Adrenal gland (tissue), 9 donors: ENCODE measurements at regions not wholly inside any gene's neighbourhood (a gene's known extent, or its start where the extent isn't known, plus 50 kb on each side); places are given as distances from the start of the nearest gene placed in this dataset.

Experiments
- DNase-seq, 7 donors: peaks; one replicate each; pipeline ENCODE4 v3.0.0-alpha.2; 2019 to 2020
- H3K27ac ChIP-seq, 5 donors: fragments of 200-600 bp; sonication (generic) in 4 of 5; 1 replicate in 3 of 5; 2 replicates in 2 of 5; pipeline versions ENCODE4 v1.5.1 to v1.8.0; 2016 to 2020; ENCODE audit warnings: mild to moderate bottlenecking in 1 of 5
- H3K27me3 ChIP-seq: fragments of 200-600 bp; 2 replicates; pipeline ENCODE4 v1.8.0; 2021
- H3K36me3 ChIP-seq, 2 donors: fragments of 200-600 bp; replicated peaks in 1 of 2; 1 replicate in 1 of 2; 2 replicates in 1 of 2; pipeline versions ENCODE4 v1.5.1 to v1.8.0; 2018 to 2022
- H3K4me1 ChIP-seq, 2 donors: fragments of 200-600 bp; replicated peaks in 1 of 2; 1 replicate in 1 of 2; 2 replicates in 1 of 2; pipeline versions ENCODE4 v1.5.1 to v1.8.0; 2018 to 2021
- H3K4me3 ChIP-seq, 4 donors: fragments of 200-600 bp; sonication (generic) in 3 of 4; one replicate each; pipeline ENCODE4 v1.5.1; 2016 to 2018
- H3K9me3 ChIP-seq, 3 donors: fragments of 200-600 bp; sonication (generic) in 1 of 3; replicated peaks in 1 of 3; 1 replicate in 2 of 3; 2 replicates in 1 of 3; pipeline versions ENCODE4 v1.5.1 to v1.8.0; 2016 to 2021
- CTCF ChIP-seq, 6 experiments: fragments of 450-650 bp in 4 of 6; fragments of 200-600 bp in 2 of 6; sonication (generic) in 1 of 6; IDR thresholded peaks; 1 replicate in 5 of 6; 2 replicates in 1 of 6; pipeline versions ENCODE4 v1.5.1 to v1.8.0; 2016 to 2021; ENCODE audit warnings: antibody characterized with exemption in 6 of 6, mild to moderate bottlenecking in 2 of 6, moderate library complexity in 1 of 6
- POLR2A ChIP-seq, 2 donors: fragments of 450-650 bp; IDR thresholded peaks; one replicate each; pipeline ENCODE4 v1.6.1; 2017; ENCODE audit warnings: antibody characterized with exemption in 2 of 2, mild to moderate bottlenecking in 2 of 2, moderate library complexity in 1 of 2
- WGBS, 4 donors: extraction: QIAGEN DNeasy Blood & Tissue Kit in 2 of 4; methylation state at CpG; one replicate each; pipeline versions ENCODE4 v1.1.5 to v1.1.7; 2013 to 2017; 5-methylcytosine and 5-hydroxymethylcytosine counted together
- intact Hi-C, 2 donors: fragments of 100-400 bp; cut with DNase I; formaldehyde crosslinking; loops; one replicate each; pipeline versions ENCODE4 v1.14.1 to v1.15.0; 2022 to 2023
- donor health status: healthy with polysubstance abuse.
- donor health status: Bipolar disorder and iron deficiency.
- donor health status: DM: yes; HTN: yes; CAD: no.
- donor health status: DM: no; HTN: no; CAD: no.
- donor health status: DM: no; HTN: no; CAD: no.

GRCh38 chr1:198054510-198054909, 102.3 kb upstream of the NEK7 start:
- Histone ChIP-seq H3K36me3 (no peaks in the 10 kb centered on the region), H3K27me3 (no peaks in the 10 kb centered on the region), H3K9me3 (no peaks in the 10 kb centered on the region), H3K4me3 (no peak overlapping the region), H3K4me1 (no peaks in the 10 kb centered on the region), H3K27ac (no peak overlapping the region)
- no peak for DNase-seq
- intact Hi-C loops, result no loop called here
- no peak for TF ChIP-seq POLR2A (IDR thresholded peaks at IDR 0.05)
- no peak for TF ChIP-seq CTCF (IDR thresholded peaks at IDR 0.05)
- WGBS, 4 donors, result 87 to 95% (median 93%) methylated on average over 3 of the region's 3 CpGs

- intact Hi-C loops, result no loop called here
- WGBS, 4 donors, result 0 to 100% (median 58%) methylated on average over 1 to 2 of the region's 2 CpGs
Observed at GRCh38 chr1:198056255-198056654, 100.5 kb upstream of the NEK7 start.

GRCh38 chr1:198064181-198064580, 92.6 kb upstream of the NEK7 start:
- Histone ChIP-seq H3K4me3 (no peak overlapping the region), H3K36me3 (no peaks in the 10 kb centered on the region), H3K9me3 (no peaks in the 10 kb centered on the region), H3K4me1 (no peaks in the 10 kb centered on the region), H3K27ac (no peak overlapping the region), H3K27me3 (no peaks in the 10 kb centered on the region)
- WGBS, 4 donors, result 58 to 82% (median 73%) methylated on average over 2 of the region's 2 CpGs
- DNase-seq, result no peak
- TF ChIP-seq POLR2A (IDR thresholded peaks at IDR 0.05) (no peak), CTCF (IDR thresholded peaks at IDR 0.05) (no peak)
- intact Hi-C loops, result no loop called here

More at GRCh38 chr1:198056255-198056654, 100.5 kb upstream of the NEK7 start:
- TF ChIP-seq POLR2A (IDR thresholded peaks at IDR 0.05) (no peak), CTCF (IDR thresholded peaks at IDR 0.05) (no peak)
- no peak for DNase-seq
- H3K9me3 ChIP-seq, result no peaks in the 10 kb centered on the region
- H3K27ac ChIP-seq, result no peak overlapping the region
- H3K4me1 ChIP-seq, result no peaks in the 10 kb centered on the region
- no peaks in the 10 kb centered on the region for H3K36me3 ChIP-seq
- no peaks in the 10 kb centered on the region for H3K27me3 ChIP-seq
- H3K4me3 ChIP-seq, result no peak overlapping the region

GRCh38 chr1:198068285-198068684, 88.5 kb upstream of the NEK7 start:
- intact Hi-C loops, result no loop called here
- no peak for DNase-seq
- H3K4me3 ChIP-seq, result no peak overlapping the region
- no peaks in the 10 kb centered on the region for H3K9me3 ChIP-seq
- WGBS, 4 donors, result 49 to 72% (median 56%) methylated on average over 3 of the region's 3 CpGs
- no peaks in the 10 kb centered on the region for H3K27me3 ChIP-seq
- no peaks in the 10 kb centered on the region for H3K4me1 ChIP-seq
- no peak overlapping the region for H3K27ac ChIP-seq
- no peaks in the 10 kb centered on the region for H3K36me3 ChIP-seq
- TF ChIP-seq CTCF (IDR thresholded peaks at IDR 0.05) (no peak), POLR2A (IDR thresholded peaks at IDR 0.05) (no peak)
